ENCODE measurements at regions not wholly inside any gene's neighbourhood (a gene's known extent, or its start where the extent isn't known, plus 50 kb on each side); places are given as distances from the start of the nearest gene placed in this dataset.
"Not testable (repeated sequence)": the region's sequence is repeated elsewhere in the genome, so short reads cannot be mapped to it uniquely, and the experiment has no call there.

DNA sequence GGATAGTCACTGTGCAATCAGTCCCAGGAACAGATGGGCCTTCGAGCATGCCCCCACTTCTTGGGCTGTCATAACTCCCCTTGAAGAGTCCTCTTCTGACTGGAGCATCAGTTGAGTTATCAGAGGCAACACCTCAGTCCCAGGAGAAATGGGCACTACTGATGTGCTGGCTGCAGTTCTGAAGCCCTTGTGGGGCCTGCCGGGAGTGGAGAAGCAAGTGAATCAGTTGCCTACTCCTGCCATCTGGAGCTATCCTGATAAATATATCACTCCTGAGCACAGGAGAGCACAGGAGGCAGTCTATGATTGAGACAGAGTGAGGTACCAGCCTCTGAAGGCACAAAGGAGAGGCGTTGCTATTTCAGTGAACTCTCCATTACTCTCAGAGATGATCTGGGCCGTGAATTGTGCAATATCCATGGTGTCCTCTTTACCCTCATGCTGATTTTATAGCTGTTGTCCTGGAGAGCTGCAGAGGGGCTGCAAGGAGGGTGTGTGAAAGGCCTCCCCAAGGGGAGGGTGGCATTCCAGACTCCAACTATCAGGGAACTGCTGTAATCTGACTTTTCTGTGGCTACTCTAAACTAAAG lies 344.2 kb upstream of the ROPN1 start:
- no peaks in the 10 kb centered on the region for H3K27me3 ChIP-seq
- no peak overlapping the region for H3K27ac ChIP-seq
- H3K9me3 ChIP-seq: no peaks in the 10 kb centered on the region
- intact Hi-C loops (cut with DNase I; ENCODE audit: low total_unique reads): no loop called here
- no peak for DNase-seq
- no peak overlapping the region for H3K4me3 ChIP-seq
- peaks cover 0 to 29% (median 12%) of the 10 kb centered on the region in 4 donors for H3K36me3 ChIP-seq
- no peaks in the 10 kb centered on the region for H3K4me1 ChIP-seq
- WGBS, 5 donors: 72 to 89% (median 80%) methylated on average over 2 to 4 of the region's 4 CpGs
- TF ChIP-seq, protein P1, sequence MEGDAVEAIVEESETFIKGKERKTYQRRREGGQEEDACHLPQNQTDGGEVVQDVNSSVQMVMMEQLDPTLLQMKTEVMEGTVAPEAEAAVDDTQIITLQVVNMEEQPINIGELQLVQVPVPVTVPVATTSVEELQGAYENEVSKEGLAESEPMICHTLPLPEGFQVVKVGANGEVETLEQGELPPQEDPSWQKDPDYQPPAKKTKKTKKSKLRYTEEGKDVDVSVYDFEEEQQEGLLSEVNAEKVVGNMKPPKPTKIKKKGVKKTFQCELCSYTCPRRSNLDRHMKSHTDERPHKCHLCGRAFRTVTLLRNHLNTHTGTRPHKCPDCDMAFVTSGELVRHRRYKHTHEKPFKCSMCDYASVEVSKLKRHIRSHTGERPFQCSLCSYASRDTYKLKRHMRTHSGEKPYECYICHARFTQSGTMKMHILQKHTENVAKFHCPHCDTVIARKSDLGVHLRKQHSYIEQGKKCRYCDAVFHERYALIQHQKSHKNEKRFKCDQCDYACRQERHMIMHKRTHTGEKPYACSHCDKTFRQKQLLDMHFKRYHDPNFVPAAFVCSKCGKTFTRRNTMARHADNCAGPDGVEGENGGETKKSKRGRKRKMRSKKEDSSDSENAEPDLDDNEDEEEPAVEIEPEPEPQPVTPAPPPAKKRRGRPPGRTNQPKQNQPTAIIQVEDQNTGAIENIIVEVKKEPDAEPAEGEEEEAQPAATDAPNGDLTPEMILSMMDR (IDR thresholded peaks at IDR 0.05): no peak
- TF ChIP-seq EP300 (IDR thresholded peaks at IDR 0.05): no peak
- TF ChIP-seq POLR2AphosphoS5 (IDR thresholded peaks at IDR 0.05): no peak
- TF ChIP-seq POLR2A (IDR thresholded peaks at IDR 0.05): no peak

DNA sequence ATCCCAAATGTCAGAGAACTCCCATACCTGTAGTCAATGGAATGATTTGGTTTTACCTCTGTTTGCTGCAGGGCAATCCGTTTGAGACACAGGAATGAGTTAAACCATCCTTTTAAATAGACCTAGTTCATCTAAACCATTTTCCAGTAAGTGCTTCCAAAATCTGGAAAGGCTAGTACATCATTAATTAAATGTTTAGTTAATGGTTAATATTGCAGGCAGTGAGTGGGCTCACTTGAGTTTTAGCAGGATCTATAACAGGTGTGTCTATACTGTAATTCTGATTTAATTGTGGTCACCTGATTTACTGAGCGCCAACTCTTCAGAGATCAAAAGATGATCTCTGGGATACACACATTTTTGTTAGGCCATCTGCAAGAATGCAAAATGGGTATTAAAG lies 353.9 kb upstream of the ROPN1 start:
- no peak for DNase-seq
- TF ChIP-seq, protein P1 (IDR thresholded peaks at IDR 0.05): no peak
- Histone ChIP-seq H3K9me3 (no peaks in the 10 kb centered on the region), H3K36me3 (no peaks in the 10 kb centered on the region), H3K27me3 (no peaks in the 10 kb centered on the region), H3K4me3 (no peak overlapping the region), H3K27ac (no peak overlapping the region), H3K4me1 (no peaks in the 10 kb centered on the region)
- 74 to 86% (median 80%) methylated on average over 2 of the region's 2 CpGs for WGBS, 5 donors
- intact Hi-C loops (cut with DNase I; ENCODE audit: low total_unique reads): no loop called here

DNA sequence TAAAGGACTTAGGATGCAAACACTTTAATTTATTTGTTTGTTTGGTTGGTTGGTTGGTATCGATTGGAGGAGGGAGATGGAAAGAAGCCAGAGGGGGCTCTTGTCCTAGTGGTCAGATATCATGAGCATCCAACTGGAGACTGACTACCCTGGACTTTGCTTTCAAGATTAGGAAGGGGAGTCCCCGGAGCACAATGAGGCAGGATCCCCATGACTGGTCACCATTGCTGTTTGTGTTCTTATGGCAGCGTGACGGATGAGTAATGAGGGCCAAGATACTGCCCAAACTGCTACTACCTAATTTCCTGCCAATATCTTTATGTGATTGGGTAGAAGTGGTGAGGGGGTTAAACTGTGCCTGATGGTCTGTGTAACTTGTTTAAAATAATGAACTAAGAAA lies 354.6 kb upstream of the ROPN1 start:
- no peak overlapping the region for H3K4me3 ChIP-seq
- no peaks in the 10 kb centered on the region for H3K36me3 ChIP-seq
- TF ChIP-seq, protein P1 (IDR thresholded peaks at IDR 0.05): no peak
- TF ChIP-seq EP300 (IDR thresholded peaks at IDR 0.05) (no peak), POLR2AphosphoS5 (IDR thresholded peaks at IDR 0.05) (no peak)
- H3K4me1 ChIP-seq: no peaks in the 10 kb centered on the region
- H3K27me3 ChIP-seq: no peaks in the 10 kb centered on the region
- 68 to 97% (median 73%) methylated on average over 4 of the region's 4 CpGs for WGBS, 5 donors
- intact Hi-C loops (cut with DNase I; ENCODE audit: low total_unique reads): no loop called here
- no peak for DNase-seq
- H3K27ac ChIP-seq: no peak overlapping the region
- H3K9me3 ChIP-seq: no peaks in the 10 kb centered on the region

DNA sequence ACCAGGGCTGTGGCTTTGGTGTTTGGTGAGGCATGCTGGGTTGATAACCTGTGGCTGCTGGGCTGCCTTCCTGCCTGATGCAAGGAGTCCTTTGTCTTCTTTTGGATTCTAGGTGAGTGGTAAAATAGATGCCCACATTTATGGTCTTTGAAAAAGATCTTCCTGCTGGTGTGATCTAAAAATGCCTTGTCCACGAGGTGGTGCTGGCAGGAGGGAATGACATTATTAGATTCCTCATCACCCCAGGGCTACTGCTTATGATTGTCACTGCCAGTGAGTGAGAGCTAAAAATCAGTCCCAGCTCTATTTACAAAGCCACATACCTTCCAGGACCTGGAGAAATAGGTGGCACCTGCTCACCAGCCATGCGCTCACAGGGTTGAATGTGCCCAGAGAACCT lies 355.5 kb upstream of the ROPN1 start:
- H3K27me3 ChIP-seq: no peaks in the 10 kb centered on the region
- no peak overlapping the region for H3K27ac ChIP-seq
- H3K4me1 ChIP-seq: peaks cover 0 to 5% (median 0%) of the 10 kb centered on the region in 4 donors
- TF ChIP-seq POLR2AphosphoS5 (IDR thresholded peaks at IDR 0.05) (no peak), EP300 (IDR thresholded peaks at IDR 0.05) (no peak), POLR2A (IDR thresholded peaks at IDR 0.05) (no peak)
- TF ChIP-seq, protein P1 (IDR thresholded peaks at IDR 0.05): no peak
- no peak overlapping the region for H3K4me3 ChIP-seq
- peak in 1 of 2 donors; percentile 12 for DNase-seq
- H3K36me3 ChIP-seq: no peaks in the 10 kb centered on the region
- H3K9me3 ChIP-seq: no peaks in the 10 kb centered on the region
- intact Hi-C loops (cut with DNase I; ENCODE audit: low total_unique reads): no loop called here
- 34 to 69% (median 56%) methylated on average over 2 of the region's 2 CpGs for WGBS, 5 donors

DNA sequence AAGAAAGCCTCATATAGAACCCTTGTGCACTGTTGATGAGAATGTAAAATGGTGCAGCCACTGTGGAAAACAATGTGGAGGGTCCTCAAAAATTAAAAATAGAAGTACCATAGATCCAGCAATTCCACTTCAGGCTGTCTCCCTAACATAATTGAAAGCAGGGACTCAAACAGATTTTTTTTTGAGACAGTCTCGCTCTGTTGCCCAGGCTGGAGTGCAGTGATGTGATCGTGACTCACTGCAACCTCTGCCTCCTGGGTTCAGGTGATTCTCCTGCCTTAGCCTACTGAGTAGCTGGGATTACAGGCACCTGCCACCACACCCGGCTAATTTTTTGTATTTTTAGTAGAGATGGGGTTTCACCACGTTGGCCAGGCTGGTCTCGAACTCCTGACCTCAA lies 356.6 kb upstream of the ROPN1 start:
- H3K27ac ChIP-seq; H3K4me1 ChIP-seq; H3K9me3 ChIP-seq; H3K36me3 ChIP-seq; H3K4me3 ChIP-seq; H3K27me3 ChIP-seq; DNase-seq; intact Hi-C loops (cut with DNase I; ENCODE audit: low total_unique reads): not testable (repeated sequence)
- 87 to 93% (median 91%) methylated on average over 4 to 5 of the region's 5 CpGs for WGBS, 5 donors

Data from stomach (tissue), 8 donors.